NB4 (cell line): ENCODE measurements at regions not wholly inside any gene's neighbourhood (a gene's known extent, or its start where the extent isn't known, plus 50 kb on each side); places are given as distances from the start of the nearest gene placed in this dataset.

ENCODE experiments used
- DNase-seq: peaks from one replicate; pipeline ENCODE4 v3.0.0; 2010; ENCODE audit warnings: low read depth
- H3K4me3 ChIP-seq: one replicate; pipeline ENCODE4 v1.5.1; 2011; ENCODE audit warnings: mild to moderate bottlenecking, low read depth, low read length, moderate library complexity
- MYC ChIP-seq: IDR thresholded peaks from 2 replicates; pipeline ENCODE4 v1.6.1; 2011; ENCODE audit warnings: low read depth, low read length
- POLR2A ChIP-seq: IDR thresholded peaks from 2 replicates; pipeline ENCODE4 v1.6.1; 2011; ENCODE audit warnings: mild to moderate bottlenecking; ENCODE audit not compliant: insufficient read length; ENCODE audit errors: extremely low read depth
- TF ChIP-seq, protein P1 (sequence below): IDR thresholded peaks from 2 replicates; pipeline ENCODE4 v1.6.1; 2011; ENCODE audit warnings: low read depth, low read length
- TF ChIP-seq, protein P2 (sequence below): IDR thresholded peaks from one replicate; pipeline ENCODE4 v1.5.1; 2012; ENCODE audit warnings: low read depth, low read length

DNA sequence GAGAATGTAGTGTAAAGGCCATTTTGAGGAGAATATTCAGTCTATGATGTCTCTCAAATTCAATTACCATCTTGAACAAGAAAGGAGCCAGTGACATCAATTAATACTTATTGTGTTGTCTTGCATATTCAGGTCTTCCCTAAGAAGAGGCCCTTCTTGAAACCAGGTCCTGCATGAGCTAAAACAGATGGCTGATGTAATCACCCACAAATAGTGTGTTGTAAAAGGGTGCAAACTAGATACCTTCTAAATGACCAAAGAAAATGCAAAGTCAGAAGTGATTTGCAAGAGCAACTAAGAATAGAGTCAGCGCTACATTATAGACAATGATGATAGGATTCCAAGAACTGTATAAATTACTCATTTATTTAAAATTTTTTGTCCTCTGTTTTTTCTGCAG, 97.0 kb downstream of the BTBD3 start:
- no peak for DNase-seq
- TF ChIP-seq MYC, result no peak
- TF ChIP-seq, protein P1, sequence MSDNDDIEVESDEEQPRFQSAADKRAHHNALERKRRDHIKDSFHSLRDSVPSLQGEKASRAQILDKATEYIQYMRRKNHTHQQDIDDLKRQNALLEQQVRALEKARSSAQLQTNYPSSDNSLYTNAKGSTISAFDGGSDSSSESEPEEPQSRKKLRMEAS, result no peak
- no peak for TF ChIP-seq POLR2A
- TF ChIP-seq, protein P2, sequence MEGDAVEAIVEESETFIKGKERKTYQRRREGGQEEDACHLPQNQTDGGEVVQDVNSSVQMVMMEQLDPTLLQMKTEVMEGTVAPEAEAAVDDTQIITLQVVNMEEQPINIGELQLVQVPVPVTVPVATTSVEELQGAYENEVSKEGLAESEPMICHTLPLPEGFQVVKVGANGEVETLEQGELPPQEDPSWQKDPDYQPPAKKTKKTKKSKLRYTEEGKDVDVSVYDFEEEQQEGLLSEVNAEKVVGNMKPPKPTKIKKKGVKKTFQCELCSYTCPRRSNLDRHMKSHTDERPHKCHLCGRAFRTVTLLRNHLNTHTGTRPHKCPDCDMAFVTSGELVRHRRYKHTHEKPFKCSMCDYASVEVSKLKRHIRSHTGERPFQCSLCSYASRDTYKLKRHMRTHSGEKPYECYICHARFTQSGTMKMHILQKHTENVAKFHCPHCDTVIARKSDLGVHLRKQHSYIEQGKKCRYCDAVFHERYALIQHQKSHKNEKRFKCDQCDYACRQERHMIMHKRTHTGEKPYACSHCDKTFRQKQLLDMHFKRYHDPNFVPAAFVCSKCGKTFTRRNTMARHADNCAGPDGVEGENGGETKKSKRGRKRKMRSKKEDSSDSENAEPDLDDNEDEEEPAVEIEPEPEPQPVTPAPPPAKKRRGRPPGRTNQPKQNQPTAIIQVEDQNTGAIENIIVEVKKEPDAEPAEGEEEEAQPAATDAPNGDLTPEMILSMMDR, result no peak
- no peak overlapping the region for H3K4me3 ChIP-seq

DNA sequence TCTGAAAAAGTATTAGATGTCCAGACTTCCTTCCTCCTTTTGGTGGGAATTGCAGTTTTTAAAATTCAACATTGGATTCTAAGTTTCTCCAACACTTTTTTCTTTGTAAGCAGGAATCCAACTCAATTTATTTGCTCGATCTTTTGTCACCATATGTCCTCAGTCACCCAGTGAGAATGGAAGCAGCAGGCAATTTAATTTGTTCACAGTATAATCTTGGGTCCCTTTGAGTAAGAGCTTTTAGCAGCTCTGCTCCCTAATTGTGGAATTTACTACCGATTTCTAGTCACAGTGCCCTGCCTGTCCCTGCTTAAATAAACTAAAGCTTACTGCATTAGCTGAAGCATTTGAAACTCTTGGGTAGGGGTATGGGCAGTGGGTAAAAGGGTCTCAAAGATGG, 98.6 kb downstream of the BTBD3 start:
- TF ChIP-seq MYC (no peak), POLR2A (no peak)
- TF ChIP-seq, protein P2, result no peak
- TF ChIP-seq, protein P1, result no peak
- no peak for DNase-seq
- no peak overlapping the region for H3K4me3 ChIP-seq

DNA sequence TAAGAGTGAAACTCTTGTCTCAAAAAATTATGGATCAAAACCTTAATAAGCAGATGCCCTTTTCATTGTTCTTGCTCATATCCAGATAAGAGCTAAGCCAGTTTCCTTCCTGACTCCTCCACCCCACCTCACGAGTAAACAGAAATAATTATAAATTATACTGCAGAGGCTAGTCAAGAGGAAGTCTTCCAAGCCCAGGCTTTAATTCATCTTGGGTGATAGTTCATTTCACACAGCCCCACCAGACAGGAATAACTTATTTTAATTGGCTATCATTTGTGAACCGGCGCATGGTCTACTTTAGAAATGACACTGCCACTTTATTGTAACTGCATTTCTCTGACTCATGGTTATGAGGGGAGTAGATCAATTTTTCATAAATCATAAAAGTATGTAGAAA, 102.0 kb downstream of the BTBD3 start:
- no peak overlapping the region for H3K4me3 ChIP-seq
- TF ChIP-seq MYC, result no peak
- TF ChIP-seq, protein P1, result no peak
- TF ChIP-seq POLR2A, result no peak
- TF ChIP-seq, protein P2, result no peak
- no peak for DNase-seq

DNA sequence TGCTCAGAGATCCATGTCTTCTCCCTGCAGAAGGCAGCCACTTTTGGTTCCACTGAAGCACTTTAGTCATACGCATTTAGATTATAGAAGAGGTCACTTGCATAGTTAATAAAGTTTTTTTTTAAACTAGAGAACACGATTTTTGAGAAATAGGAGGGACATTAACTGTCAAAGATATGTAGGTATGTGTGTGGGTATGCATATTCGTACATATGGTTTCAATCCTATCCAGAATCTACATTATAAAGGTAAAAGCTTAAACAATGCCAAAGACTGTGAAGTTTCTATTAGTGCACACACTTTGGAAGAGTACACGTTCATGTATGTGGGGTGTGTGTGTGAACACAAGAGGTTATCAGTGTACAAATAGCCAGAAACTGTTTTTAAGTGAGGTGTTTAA, 103.2 kb downstream of the BTBD3 start:
- DNase-seq, result no peak
- no peak overlapping the region for H3K4me3 ChIP-seq
- no peak for TF ChIP-seq POLR2A
- TF ChIP-seq, protein P1, result no peak
- TF ChIP-seq, protein P2, result no peak
- TF ChIP-seq MYC, result no peak

DNA sequence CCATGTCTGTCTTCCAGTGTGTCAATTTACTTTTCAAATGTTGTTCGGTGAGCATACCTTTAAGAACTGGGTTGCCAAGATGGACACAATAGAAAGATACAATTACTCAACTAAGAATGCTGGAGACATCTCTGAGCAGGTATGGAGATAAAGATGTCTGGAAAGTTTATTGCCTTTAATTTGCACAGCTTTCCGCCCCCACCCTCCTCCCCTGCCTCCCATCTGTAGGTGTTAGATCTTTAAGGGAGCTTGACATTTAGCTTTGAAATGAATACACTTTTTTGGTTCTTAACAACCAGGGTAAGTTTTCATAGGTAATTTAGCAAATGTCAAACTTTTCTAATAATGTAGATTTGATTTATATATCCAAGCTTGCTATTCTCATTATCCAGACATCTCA, 104.4 kb downstream of the BTBD3 start:
- no peak overlapping the region for H3K4me3 ChIP-seq
- DNase-seq, result no peak
- TF ChIP-seq, protein P2, result no peak
- TF ChIP-seq MYC, result no peak
- TF ChIP-seq, protein P1, result no peak
- no peak for TF ChIP-seq POLR2A

DNA sequence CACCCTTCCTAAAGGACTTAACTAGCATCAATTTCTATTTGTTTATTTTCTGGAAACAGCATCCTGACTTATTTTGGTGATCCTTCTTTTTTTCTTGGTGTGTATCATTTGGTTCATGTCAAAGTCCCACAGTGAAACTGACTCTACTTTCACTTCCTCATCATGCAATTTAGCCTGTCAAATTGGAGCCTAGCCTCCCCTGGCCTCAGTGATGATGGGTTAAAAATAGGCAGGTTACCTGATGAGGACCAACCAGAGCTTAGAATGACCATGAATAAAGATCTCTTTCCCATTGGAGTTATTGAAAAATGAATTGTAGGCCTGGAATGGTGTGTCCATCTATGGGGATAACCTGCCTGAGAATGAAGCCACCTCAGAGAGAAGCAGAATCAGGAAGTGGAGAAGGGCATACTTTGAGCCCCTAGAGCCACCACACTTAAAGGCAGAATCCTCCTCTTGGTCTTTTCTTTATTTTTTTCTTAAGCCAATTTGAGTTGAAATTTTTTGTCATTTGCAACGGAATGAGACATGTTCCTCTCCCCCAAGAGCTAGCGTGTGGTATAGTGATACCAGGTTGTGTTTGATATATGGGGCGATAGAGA, 105.6 kb downstream of the BTBD3 start:
- peak; percentile 23 for DNase-seq
- TF ChIP-seq MYC (no peak), POLR2A (no peak)
- TF ChIP-seq, protein P1, result no peak
- TF ChIP-seq, protein P2, result no peak
- no peak overlapping the region for H3K4me3 ChIP-seq
